ENCODE measurements at regions not wholly inside any gene's neighbourhood (a gene's known extent, or its start where the extent isn't known, plus 50 kb on each side); places are given as distances from the start of the nearest gene placed in this dataset.

- no peak for DNase-seq
Measured at GRCh38 chr3:144142151-144142840, 170.7 kb downstream of the DIPK2A start.

GRCh38 chr3:144148356-144148755 is 176.7 kb downstream of the DIPK2A start:
- no peak for DNase-seq

- DNase-seq: no peak
Measured at GRCh38 chr3:144151983-144152382, 180.4 kb downstream of the DIPK2A start.

- DNase-seq: no peak
Measured at GRCh38 chr3:144160627-144161026, 189.0 kb downstream of the DIPK2A start.

GRCh38 chr3:144162042-144162441 is 190.4 kb downstream of the DIPK2A start:
- no peak for DNase-seq

GRCh38 chr3:144164352-144164751 is 192.7 kb downstream of the DIPK2A start:
- no peak for DNase-seq

GRCh38 chr3:144165482-144165881 is 193.9 kb downstream of the DIPK2A start:
- DNase-seq: no peak

GRCh38 chr3:144167634-144168033 is 196.0 kb downstream of the DIPK2A start:
- DNase-seq: no peak

- DNase-seq: no peak
Measured at GRCh38 chr3:144173491-144173890, 201.9 kb downstream of the DIPK2A start.

- no peak for DNase-seq
Measured at GRCh38 chr3:144175644-144176425, 204.2 kb downstream of the DIPK2A start.

GRCh38 chr3:144177649-144178048 is 206.0 kb downstream of the DIPK2A start:
- no peak for DNase-seq

- DNase-seq: no peak
Measured at GRCh38 chr3:144178607-144179006, 207.0 kb downstream of the DIPK2A start.

- DNase-seq: no peak
Measured at GRCh38 chr3:144181062-144181461, 209.4 kb downstream of the DIPK2A start.

GRCh38 chr3:144182501-144182900 is 210.9 kb downstream of the DIPK2A start:
- no peak for DNase-seq

GRCh38 chr3:144185276-144185675 is 213.7 kb downstream of the DIPK2A start:
- DNase-seq: no peak

GRCh38 chr3:144187531-144188210 is 216.0 kb downstream of the DIPK2A start:
- DNase-seq: no peak

GRCh38 chr3:144189044-144189443 is 217.4 kb downstream of the DIPK2A start:
- no peak for DNase-seq

GRCh38 chr3:144197116-144197515 is 225.5 kb downstream of the DIPK2A start:
- no peak for DNase-seq

GRCh38 chr3:144197582-144197981 is 226.0 kb downstream of the DIPK2A start:
- no peak for DNase-seq

- DNase-seq: no peak
Measured at GRCh38 chr3:144200004-144200403, 228.4 kb downstream of the DIPK2A start.

- DNase-seq: no peak
Measured at GRCh38 chr3:144200466-144200865, 228.8 kb downstream of the DIPK2A start.

GRCh38 chr3:144221761-144222160 is 250.1 kb downstream of the DIPK2A start:
- DNase-seq: peak; percentile 27

- peak; percentile 66 for DNase-seq
Measured at GRCh38 chr3:144229330-144229729, 257.7 kb downstream of the DIPK2A start.

GRCh38 chr3:144229953-144230352 is 258.3 kb downstream of the DIPK2A start:
- DNase-seq: peak; percentile 89

Data from DMS 273 treated with DMSO at 0.1 percent for 48 hours (cell line).